ENCODE measurements at regions not wholly inside any gene's neighbourhood (a gene's known extent, or its start where the extent isn't known, plus 50 kb on each side); places are given as distances from the start of the nearest gene placed in this dataset.

- Histone ChIP-seq H3K27me3 (replicated peaks) (no peaks in the 10 kb centered on the region), H3K27ac (no peak overlapping the region), H3K4me3 (ENCODE audit: low read depth, low read length) (no peak overlapping the region), H3K36me3 (replicated peaks) (no peaks in the 10 kb centered on the region)
- no peak for TF ChIP-seq CTCF (IDR thresholded peaks at IDR 0.05; ENCODE audit: low read depth, low read length, missing control alignments)
- in situ Hi-C loops (cut with HindIII; ENCODE audit: low pct_ligation_motif_present, low sequenced_read_pairs), result no loop called here
- DNase-seq, result no peak
Measured at GRCh38 chr6:113394216-113394615, 462.9 kb upstream of the MARCKS start.

- no peaks in the 10 kb centered on the region for H3K27me3 ChIP-seq (replicated peaks)
- no peak for DNase-seq
- H3K27ac ChIP-seq, result no peak overlapping the region
- no peak overlapping the region for H3K4me3 ChIP-seq (ENCODE audit: low read depth, low read length)
- no peak for TF ChIP-seq CTCF (IDR thresholded peaks at IDR 0.05; ENCODE audit: low read depth, low read length, missing control alignments)
- in situ Hi-C loops (cut with HindIII; ENCODE audit: low pct_ligation_motif_present, low sequenced_read_pairs), result no loop called here
- H3K36me3 ChIP-seq (replicated peaks), result no peaks in the 10 kb centered on the region
Measured at GRCh38 chr6:113394729-113395128, 462.4 kb upstream of the MARCKS start.

GRCh38 chr6:113396730-113397129 lies 460.4 kb upstream of the MARCKS start:
- Histone ChIP-seq H3K27ac (no peak overlapping the region), H3K36me3 (replicated peaks) (no peaks in the 10 kb centered on the region), H3K27me3 (replicated peaks) (no peaks in the 10 kb centered on the region), H3K4me3 (ENCODE audit: low read depth, low read length) (no peak overlapping the region)
- no peak for DNase-seq
- no peak for TF ChIP-seq CTCF (IDR thresholded peaks at IDR 0.05; ENCODE audit: low read depth, low read length, missing control alignments)
- in situ Hi-C loops (cut with HindIII; ENCODE audit: low pct_ligation_motif_present, low sequenced_read_pairs), result no loop called here

- TF ChIP-seq CTCF (IDR thresholded peaks at IDR 0.05; ENCODE audit: low read depth, low read length, missing control alignments), result no peak
- Histone ChIP-seq H3K27me3 (replicated peaks) (no peaks in the 10 kb centered on the region), H3K4me3 (ENCODE audit: low read depth, low read length) (no peak overlapping the region), H3K36me3 (replicated peaks) (no peaks in the 10 kb centered on the region), H3K27ac (no peak overlapping the region)
- in situ Hi-C loops (cut with HindIII; ENCODE audit: low pct_ligation_motif_present, low sequenced_read_pairs), result no loop called here
- DNase-seq, result peak; percentile 38
Measured at GRCh38 chr6:113397236-113397635, 459.9 kb upstream of the MARCKS start.

- no peaks in the 10 kb centered on the region for H3K27me3 ChIP-seq (replicated peaks)
- H3K27ac ChIP-seq, result no peak overlapping the region
- no peak for TF ChIP-seq CTCF (IDR thresholded peaks at IDR 0.05; ENCODE audit: low read depth, low read length, missing control alignments)
- no peaks in the 10 kb centered on the region for H3K36me3 ChIP-seq (replicated peaks)
- no peak for DNase-seq
- in situ Hi-C loops (cut with HindIII; ENCODE audit: low pct_ligation_motif_present, low sequenced_read_pairs), result no loop called here
- H3K4me3 ChIP-seq (ENCODE audit: low read depth, low read length), result no peak overlapping the region
Measured at GRCh38 chr6:113401231-113401630, 455.9 kb upstream of the MARCKS start.

- Histone ChIP-seq H3K27me3 (replicated peaks) (no peaks in the 10 kb centered on the region), H3K27ac (no peak overlapping the region), H3K36me3 (replicated peaks) (no peaks in the 10 kb centered on the region), H3K4me3 (ENCODE audit: low read depth, low read length) (no peak overlapping the region)
- no peak for TF ChIP-seq CTCF (IDR thresholded peaks at IDR 0.05; ENCODE audit: low read depth, low read length, missing control alignments)
- DNase-seq, result no peak
- in situ Hi-C loops (cut with HindIII; ENCODE audit: low pct_ligation_motif_present, low sequenced_read_pairs), result no loop called here
Measured at GRCh38 chr6:113402544-113402943, 454.6 kb upstream of the MARCKS start.
